Psoas muscle (tissue), 7 donors: ENCODE measurements at regions not wholly inside any gene's neighbourhood (a gene's known extent, or its start where the extent isn't known, plus 50 kb on each side); places are given as distances from the start of the nearest gene placed in this dataset.
"Not testable (repeated sequence)": the region's sequence is repeated elsewhere in the genome, so short reads cannot be mapped to it uniquely, and the experiment has no call there.

Experiments
- ATAC-seq, 4 donors: fragments of 200-7000 bp; cut with Tn5 transposase; one replicate each; pipeline ENCODE4 v1.9.1; 2020; ENCODE audit warnings: moderate library complexity in 3 of 4, mild to moderate bottlenecking in 2 of 4
- DNase-seq, 2 donors: peaks; one replicate each; pipeline ENCODE4 v3.0.0-alpha.2; 2020
- H3K27ac ChIP-seq: fragments of 200-600 bp; one replicate; pipeline ENCODE4 v1.8.0; 2022
- H3K27me3 ChIP-seq, 3 donors: fragments of 200-600 bp in 1 of 3; one replicate each; pipeline versions ENCODE4 v1.6.1 to v1.8.0; 2013 to 2022; ENCODE audit warnings: low read length in 2 of 3, mild to moderate bottlenecking in 2 of 3, moderate library complexity in 1 of 3; ENCODE audit not compliant: insufficient read depth in 3 of 3
- H3K36me3 ChIP-seq, 2 donors: fragments of 200-600 bp in 1 of 2; one replicate each; pipeline versions ENCODE4 v1.6.1 to v1.8.0; 2013 to 2022; ENCODE audit warnings: low read depth in 1 of 2, mild to moderate bottlenecking in 1 of 2, moderate library complexity in 1 of 2; ENCODE audit not compliant: insufficient read depth in 1 of 2
- H3K4me1 ChIP-seq: fragments of 200-600 bp; one replicate; pipeline ENCODE4 v1.8.0; 2022
- H3K4me3 ChIP-seq: fragments of 200-600 bp; one replicate; pipeline ENCODE4 v1.8.0; 2022; ENCODE audit warnings: mild to moderate bottlenecking
- H3K9me3 ChIP-seq: fragments of 200-600 bp; one replicate; pipeline ENCODE4 v1.8.0; 2022
- WGBS, 3 donors: extraction: QIAGEN DNeasy Blood & Tissue Kit; methylation state at CpG; one replicate each; pipeline versions ENCODE4 v1.1.6 to v1.1.7; 2013; 5-methylcytosine and 5-hydroxymethylcytosine counted together
- intact Hi-C, 2 donors: fragments of 100-400 bp; cut with DNase I; formaldehyde crosslinking; loops; one replicate each; pipeline versions ENCODE4 v1.11.0 to v1.14.2; 2022
- TF ChIP-seq, protein P1 (sequence below): fragments of 200-600 bp; IDR thresholded peaks from one replicate; pipeline ENCODE4 v1.8.0; 2022; ENCODE audit warnings: antibody characterized with exemption
- donor health status: healthy with polysubstance abuse.
- donor health status: DM: no; HTN: no; CAD: no; lungs with moderate emphysema.
- donor health status: Bipolar disorder and iron deficiency.
- donor health status: healthy.
- donor health status: DM: yes; HTN: yes; CAD: no.
- donor health status: DM: no; HTN: no; CAD: no.
- donor health status: DM: yes; HTN: yes; CAD: no.

DNA sequence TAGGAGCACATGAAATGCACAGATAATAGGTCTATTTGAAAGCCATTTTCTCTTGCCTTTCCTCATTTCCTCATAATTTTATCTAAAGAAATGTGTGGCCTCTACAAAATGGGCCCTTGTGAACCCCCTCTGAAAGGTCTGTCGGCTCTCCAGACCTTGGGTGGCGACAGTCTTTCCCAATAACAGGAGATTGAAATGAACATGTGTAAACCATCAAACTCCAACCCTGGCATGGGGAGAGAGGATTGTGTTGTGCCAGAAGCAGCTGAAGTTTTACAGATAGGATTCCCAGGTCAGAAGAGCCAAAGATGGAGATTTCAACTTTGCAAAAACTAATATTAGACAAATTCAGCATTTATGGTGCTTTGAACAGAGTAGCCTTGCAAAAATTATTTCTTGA is 277.1 kb upstream of the ECI2 start:
- Histone ChIP-seq H3K27me3 (no peaks in the 10 kb centered on the region), H3K36me3 (no peaks in the 10 kb centered on the region), H3K27ac (no peak overlapping the region), H3K9me3 (no peaks in the 10 kb centered on the region), H3K4me1 (no peaks in the 10 kb centered on the region), H3K4me3 (no peak overlapping the region)
- WGBS, 3 donors = 46 to 69% (median 62%) methylated on average over 2 of the region's 2 CpGs
- ATAC-seq (no peak), DNase-seq (no peak)
- intact Hi-C loops = no loop called here
- TF ChIP-seq, protein P1, sequence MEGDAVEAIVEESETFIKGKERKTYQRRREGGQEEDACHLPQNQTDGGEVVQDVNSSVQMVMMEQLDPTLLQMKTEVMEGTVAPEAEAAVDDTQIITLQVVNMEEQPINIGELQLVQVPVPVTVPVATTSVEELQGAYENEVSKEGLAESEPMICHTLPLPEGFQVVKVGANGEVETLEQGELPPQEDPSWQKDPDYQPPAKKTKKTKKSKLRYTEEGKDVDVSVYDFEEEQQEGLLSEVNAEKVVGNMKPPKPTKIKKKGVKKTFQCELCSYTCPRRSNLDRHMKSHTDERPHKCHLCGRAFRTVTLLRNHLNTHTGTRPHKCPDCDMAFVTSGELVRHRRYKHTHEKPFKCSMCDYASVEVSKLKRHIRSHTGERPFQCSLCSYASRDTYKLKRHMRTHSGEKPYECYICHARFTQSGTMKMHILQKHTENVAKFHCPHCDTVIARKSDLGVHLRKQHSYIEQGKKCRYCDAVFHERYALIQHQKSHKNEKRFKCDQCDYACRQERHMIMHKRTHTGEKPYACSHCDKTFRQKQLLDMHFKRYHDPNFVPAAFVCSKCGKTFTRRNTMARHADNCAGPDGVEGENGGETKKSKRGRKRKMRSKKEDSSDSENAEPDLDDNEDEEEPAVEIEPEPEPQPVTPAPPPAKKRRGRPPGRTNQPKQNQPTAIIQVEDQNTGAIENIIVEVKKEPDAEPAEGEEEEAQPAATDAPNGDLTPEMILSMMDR = no peak

DNA sequence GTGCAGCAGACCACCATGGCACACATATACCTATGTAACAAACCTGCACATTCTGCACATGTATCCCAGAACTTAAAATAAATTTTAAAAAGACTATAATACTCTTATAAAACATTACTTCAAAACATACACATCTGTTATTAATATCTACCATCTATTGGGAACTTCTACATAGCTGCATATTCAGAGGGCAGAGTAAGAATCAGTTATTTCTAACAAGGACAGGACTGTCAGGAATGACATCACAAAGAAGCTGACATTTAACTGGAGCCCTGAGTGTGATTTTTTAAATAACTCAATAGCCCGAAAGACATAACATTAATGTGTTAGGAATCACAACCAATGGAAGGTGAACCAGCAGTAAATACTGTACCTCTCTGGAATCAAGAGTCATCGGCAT is 276.7 kb upstream of the ECI2 start:
- Histone ChIP-seq H3K4me3 (no peak overlapping the region), H3K4me1 (no peaks in the 10 kb centered on the region), H3K27ac (no peak overlapping the region), H3K36me3 (no peaks in the 10 kb centered on the region), H3K9me3 (no peaks in the 10 kb centered on the region), H3K27me3 (no peaks in the 10 kb centered on the region)
- TF ChIP-seq, protein P1 = no peak
- intact Hi-C loops = no loop called here
- ATAC-seq = no peak
- DNase-seq = no peak
- WGBS, 3 donors = 26 to 35% (median 27%) methylated on average over 2 of the region's 2 CpGs

DNA sequence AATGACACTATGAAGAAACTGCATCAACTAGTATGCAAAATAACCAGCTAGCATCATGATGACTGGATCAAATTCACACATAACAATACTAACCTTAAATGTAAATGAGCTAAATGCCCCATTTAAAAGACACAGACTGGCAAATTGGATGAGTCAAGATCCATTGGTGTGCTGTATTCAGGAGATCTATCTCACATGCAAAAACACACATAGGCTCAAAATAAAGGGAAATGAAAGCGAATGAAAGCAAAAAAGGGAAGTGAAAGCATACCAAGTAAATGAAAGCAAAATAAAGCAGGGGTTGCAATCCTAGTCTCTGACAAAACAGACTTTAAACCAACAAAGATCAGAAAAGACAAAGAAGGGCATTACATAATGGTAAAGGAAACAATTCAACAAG is 272.3 kb upstream of the ECI2 start:
- DNase-seq, H3K9me3 ChIP-seq, H3K4me3 ChIP-seq, intact Hi-C loops, H3K27ac ChIP-seq, ATAC-seq, H3K36me3 ChIP-seq, H3K27me3 ChIP-seq: not testable (repeated sequence)
- peaks cover 27% of the 10 kb centered on the region for H3K4me1 ChIP-seq
- 87 to 100% (median 95%) methylated on average over 1 of the region's 1 CpG for WGBS, 3 donors

DNA sequence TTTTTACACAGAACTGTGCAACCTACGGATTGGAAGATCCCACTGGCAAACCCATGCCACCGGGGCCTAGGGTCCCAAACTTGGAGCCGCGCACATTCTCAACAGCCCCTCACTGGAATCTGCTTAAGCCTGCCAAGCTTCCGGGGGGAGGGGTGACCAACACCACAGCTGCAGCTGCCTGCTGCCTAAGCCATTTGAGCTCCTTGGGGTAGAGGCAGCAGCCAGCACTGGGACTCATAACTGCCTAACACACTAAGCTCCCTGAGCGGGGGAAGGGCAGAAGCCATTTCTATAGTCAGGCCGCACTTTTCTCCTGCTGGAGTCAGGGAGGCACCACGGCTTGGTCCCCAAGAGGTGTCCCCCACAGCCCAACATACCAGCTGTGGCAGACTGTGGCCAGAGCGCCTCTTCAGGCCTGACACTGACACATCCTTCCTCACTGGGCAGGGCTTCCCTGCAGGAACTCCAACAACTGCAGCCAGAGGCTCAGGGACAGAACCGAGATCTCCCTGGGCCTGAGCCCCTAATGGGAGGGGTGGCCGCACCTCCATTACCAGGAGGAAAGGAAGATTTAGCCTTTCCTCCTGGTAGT is 270.3 kb upstream of the ECI2 start:
- Histone ChIP-seq H3K4me3 (no peak overlapping the region), H3K4me1 (peaks cover 43% of the 10 kb centered on the region), H3K27ac (peak overlapping the region; percentile 91), H3K36me3 (no peaks in the 10 kb centered on the region), H3K27me3 (no peaks in the 10 kb centered on the region), H3K9me3 (no peaks in the 10 kb centered on the region)
- DNase-seq (peak in 1 of 2 donors; percentile 57), ATAC-seq (no peak)
- intact Hi-C loops = no loop called here
- TF ChIP-seq, protein P1 = no peak
- 40 to 56% (median 42%) methylated on average over 11 of the region's 11 CpGs for WGBS, 3 donors

DNA sequence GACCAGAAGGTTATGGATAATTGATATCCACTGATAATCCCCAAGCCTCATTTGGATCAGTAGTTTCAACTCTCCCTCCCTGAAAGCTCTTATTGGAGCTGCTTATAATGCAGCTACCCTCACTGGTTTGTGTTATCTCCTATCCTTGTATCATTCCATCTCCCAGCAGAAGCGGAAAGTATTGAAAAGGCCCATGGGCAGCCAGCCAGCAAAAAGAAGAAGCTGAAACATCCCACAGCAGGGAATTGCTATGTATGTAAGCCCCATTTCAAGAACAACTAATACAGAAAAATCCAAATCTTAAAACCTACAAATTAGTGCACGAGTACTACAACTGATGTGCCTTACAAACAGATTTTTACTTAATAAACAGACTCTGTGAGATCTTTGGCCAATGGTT is 269.0 kb upstream of the ECI2 start:
- intact Hi-C loops = loop anchor here in 1 of 2 donors (5.0 kb wide), 2 partner anchors 37 to 48 kb away; no protein-coding TSS in a partner anchor
- TF ChIP-seq, protein P1 = no peak
- ATAC-seq (no peak), DNase-seq (no peak)
- 79 to 89% (median 80%) methylated on average over 2 of the region's 2 CpGs for WGBS, 3 donors
- H3K27me3 ChIP-seq = no peaks in the 10 kb centered on the region
- peaks cover 43% of the 10 kb centered on the region for H3K4me1 ChIP-seq
- no peak overlapping the region for H3K4me3 ChIP-seq
- H3K36me3 ChIP-seq = no peaks in the 10 kb centered on the region
- H3K27ac ChIP-seq = peak overlapping the region; percentile 91
- H3K9me3 ChIP-seq = no peaks in the 10 kb centered on the region
